ENCODE measurements at regions not wholly inside any gene's neighbourhood (a gene's known extent, or its start where the extent isn't known, plus 50 kb on each side); places are given as distances from the start of the nearest gene placed in this dataset.

DNA sequence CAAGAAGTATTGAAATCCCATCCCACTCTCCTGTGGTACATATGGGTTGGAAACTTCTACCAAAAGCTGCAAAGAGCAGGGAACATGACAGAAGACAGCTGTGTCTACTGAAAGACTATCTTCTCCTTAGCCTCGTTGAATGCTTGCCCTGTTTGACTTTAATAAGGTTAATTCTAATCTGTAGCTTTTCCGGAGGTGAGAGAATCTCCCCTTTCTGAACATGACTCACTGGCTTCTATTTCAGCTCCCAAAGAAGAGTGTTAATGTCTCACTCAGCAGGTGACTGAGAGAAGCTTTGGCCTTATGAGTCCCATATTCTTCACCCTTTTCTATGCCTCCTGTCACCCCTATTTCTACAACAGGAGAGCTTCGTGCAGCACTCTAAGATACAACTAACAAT, 88.3 kb downstream of the HHIPL2 start:
- TF ChIP-seq ZFX (IDR thresholded peaks at IDR 0.05) (no peak), CTCF (conservative IDR thresholded peaks at IDR 0.05) (no peak)
- no peak overlapping the region for H3K27ac ChIP-seq

DNA sequence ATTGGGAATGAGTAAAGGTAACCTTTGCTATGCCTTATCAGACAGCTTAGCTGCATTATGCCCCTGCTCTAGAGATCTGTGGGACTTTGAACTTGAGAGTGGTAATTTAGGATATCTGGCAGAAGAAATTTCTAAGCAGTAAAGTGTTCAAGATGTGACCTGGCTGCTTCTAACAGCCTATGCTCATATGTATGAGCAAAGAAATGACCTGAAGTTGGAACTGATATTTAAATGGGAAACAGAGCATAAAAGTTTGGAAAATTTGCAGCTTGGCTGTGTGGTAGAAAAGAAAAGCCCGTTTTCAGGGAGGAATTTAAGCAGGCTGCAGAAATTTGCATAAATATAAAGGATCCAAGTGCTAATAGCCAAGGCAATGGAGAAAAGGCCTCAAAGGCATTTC, 90.4 kb downstream of the HHIPL2 start:
- H3K27ac ChIP-seq: no peak overlapping the region
- no peak for TF ChIP-seq CTCF (conservative IDR thresholded peaks at IDR 0.05)

GRCh38 chr1:222457084-222457483, 90.8 kb downstream of the HHIPL2 start:
- no peak for TF ChIP-seq ZFX (IDR thresholded peaks at IDR 0.05)
- TF ChIP-seq CTCF (conservative IDR thresholded peaks at IDR 0.05): no peak
- no peak overlapping the region for H3K27ac ChIP-seq

- TF ChIP-seq CTCF (conservative IDR thresholded peaks at IDR 0.05) (peak; percentile 98), ZFX (IDR thresholded peaks at IDR 0.05) (no peak)
- no peak overlapping the region for H3K27ac ChIP-seq
These were observed 92.6 kb downstream of the HHIPL2 start for GRCh38 chr1:222455188-222455879.

DNA sequence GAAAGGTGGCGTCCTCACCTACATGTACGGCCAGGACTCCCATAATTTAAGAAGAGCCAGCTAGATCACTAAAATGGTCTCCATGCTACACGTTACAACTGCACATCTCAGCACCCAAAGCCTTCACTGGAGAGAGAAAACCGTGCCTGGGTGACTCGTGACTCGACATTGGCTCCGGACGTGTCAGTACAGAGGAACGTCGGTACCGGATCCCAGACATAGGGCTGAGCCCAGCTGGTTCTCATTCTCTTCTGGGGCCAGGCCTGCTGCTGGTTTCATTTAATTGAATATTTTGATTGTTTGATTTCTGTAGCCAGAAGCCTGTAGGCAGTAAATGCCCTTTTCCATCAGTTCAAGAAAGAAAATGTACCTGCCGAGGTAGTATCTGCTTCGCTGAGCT, 93.1 kb downstream of the HHIPL2 start:
- TF ChIP-seq ZFX (IDR thresholded peaks at IDR 0.05): no peak
- no peak for TF ChIP-seq CTCF (conservative IDR thresholded peaks at IDR 0.05)
- H3K27ac ChIP-seq: no peak overlapping the region

DNA sequence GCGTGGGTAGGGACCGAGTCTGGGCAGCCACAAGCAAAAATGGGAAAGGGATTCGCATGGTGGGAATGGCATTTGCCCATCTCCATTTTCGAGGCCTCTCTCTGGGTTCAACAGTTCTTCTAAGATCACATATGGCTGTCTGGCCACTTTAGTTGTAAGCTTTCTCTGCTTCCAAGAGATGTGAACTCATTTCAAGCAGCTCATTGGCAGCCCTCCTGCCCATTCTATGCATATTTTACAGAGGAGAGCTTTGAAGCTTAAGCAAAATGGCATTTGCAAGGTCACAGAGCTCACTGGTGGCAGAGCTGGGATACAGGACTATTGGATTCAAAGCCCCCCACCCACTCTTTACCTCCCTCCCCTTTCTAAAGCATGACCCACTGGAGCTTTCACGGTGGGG, 93.7 kb downstream of the HHIPL2 start:
- H3K27ac ChIP-seq: no peak overlapping the region
- TF ChIP-seq ZFX (IDR thresholded peaks at IDR 0.05) (no peak), CTCF (conservative IDR thresholded peaks at IDR 0.05) (no peak)

- no peak for TF ChIP-seq ZFX (IDR thresholded peaks at IDR 0.05)
- TF ChIP-seq CTCF (conservative IDR thresholded peaks at IDR 0.05): no peak
- H3K27ac ChIP-seq: no peak overlapping the region
These were observed 95.9 kb downstream of the HHIPL2 start for GRCh38 chr1:222452031-222452430.

Measured in C4-2B (cell line).